H9 (cell line): ENCODE measurements at regions not wholly inside any gene's neighbourhood (a gene's known extent, or its start where the extent isn't known, plus 50 kb on each side); places are given as distances from the start of the nearest gene placed in this dataset.

ENCODE experiments used
- DNase-seq: peaks from one replicate; pipeline ENCODE4 v3.0.0-alpha.2; 2017
- H2AFZ ChIP-seq: one replicate; pipeline ENCODE4 v1.6.1; 2013; ENCODE audit warnings: mild to moderate bottlenecking, low read length, control low read depth, moderate library complexity
- H2AK5ac ChIP-seq: 2 replicates; pipeline ENCODE4 v1.6.1; 2013; ENCODE audit warnings: low read length, control low read depth, mixed read lengths; ENCODE audit not compliant: insufficient read length
- H2BK120ac ChIP-seq: one replicate; pipeline ENCODE4 v1.6.1; 2013; ENCODE audit warnings: low read depth, mild to moderate bottlenecking, low read length, control low read depth, inconsistent platforms; ENCODE audit not compliant: poor library complexity, severe bottlenecking
- H2BK12ac ChIP-seq: 2 replicates; pipeline ENCODE4 v1.6.1; 2013; ENCODE audit warnings: low read length, control low read depth, mixed read lengths, low read depth; ENCODE audit not compliant: insufficient read length
- H2BK15ac ChIP-seq: 2 replicates; pipeline ENCODE4 v1.6.1; 2013; ENCODE audit warnings: low read depth, low read length, control low read depth
- H2BK20ac ChIP-seq: one replicate; pipeline ENCODE4 v1.6.1; 2013; ENCODE audit warnings: low read depth, mild to moderate bottlenecking, low read length, control low read depth, inconsistent platforms; ENCODE audit not compliant: poor library complexity, severe bottlenecking
- H2BK5ac ChIP-seq: 2 replicates; pipeline ENCODE4 v1.6.1; 2013; ENCODE audit warnings: low read length, control low read depth, mixed read lengths; ENCODE audit not compliant: insufficient read length
- H3K14ac ChIP-seq: 2 replicates; pipeline ENCODE4 v1.6.1; 2013; ENCODE audit warnings: low read length, control low read depth; ENCODE audit not compliant: insufficient read depth
- H3K18ac ChIP-seq: 2 replicates; pipeline ENCODE4 v1.6.1; 2013; ENCODE audit warnings: low read depth, mild to moderate bottlenecking, mixed read lengths, low read length, control low read depth; ENCODE audit not compliant: insufficient read length
- H3K23ac ChIP-seq: 2 replicates; pipeline ENCODE4 v1.6.1; 2013; ENCODE audit warnings: low read length, control low read depth, mixed read lengths, low read depth; ENCODE audit not compliant: insufficient read length
- H3K23me2 ChIP-seq: 2 replicates; pipeline ENCODE4 v1.6.1; 2013; ENCODE audit warnings: low read depth, mild to moderate bottlenecking, mixed read lengths, low read length, control low read depth; ENCODE audit not compliant: insufficient read length, poor library complexity, severe bottlenecking
- H3K27ac ChIP-seq: 2 replicates; pipeline ENCODE4 v1.5.1; 2013; ENCODE audit warnings: low read length, control low read depth, mixed read lengths, low read depth; ENCODE audit not compliant: insufficient read length
- H3K27me3 ChIP-seq: 2 replicates; pipeline ENCODE4 v1.6.1; 2013; ENCODE audit warnings: low read length, control low read depth, inconsistent platforms; ENCODE audit not compliant: insufficient read depth
- H3K4ac ChIP-seq: 2 replicates; pipeline ENCODE4 v1.6.1; 2013; ENCODE audit warnings: low read depth, mild to moderate bottlenecking, control low read depth, inconsistent platforms, low read length, moderate library complexity
- H3K4me1 ChIP-seq: 2 replicates; pipeline ENCODE4 v1.6.1; 2013; ENCODE audit warnings: low read length, control low read depth, inconsistent platforms; ENCODE audit not compliant: insufficient read depth
- H3K4me2 ChIP-seq: 2 replicates; pipeline ENCODE4 v1.6.1; 2013; ENCODE audit warnings: low read length, control low read depth, mixed read lengths; ENCODE audit not compliant: insufficient read length, insufficient read depth
- H3K56ac ChIP-seq: 2 replicates; pipeline ENCODE4 v1.6.1; 2013; ENCODE audit warnings: low read depth, mild to moderate bottlenecking, mixed read lengths, low read length, control low read depth; ENCODE audit not compliant: insufficient read length
- H3K79me1 ChIP-seq: 2 replicates; pipeline ENCODE4 v1.6.1; 2013; ENCODE audit warnings: low read depth, mild to moderate bottlenecking, moderate library complexity, low read length, control low read depth, inconsistent platforms; ENCODE audit not compliant: insufficient read depth, poor library complexity, severe bottlenecking
- H3K79me2 ChIP-seq: 2 replicates; pipeline ENCODE4 v1.6.1; 2013; ENCODE audit warnings: low read length, control low read depth, inconsistent platforms; ENCODE audit not compliant: insufficient read depth
- H3K9ac ChIP-seq: 2 replicates; pipeline ENCODE4 v1.6.1; 2013; ENCODE audit warnings: low read length, control low read depth, mixed read lengths; ENCODE audit not compliant: insufficient read length; ENCODE audit errors: extremely low read depth
- H3K9me3 ChIP-seq: one replicate; pipeline ENCODE4 v1.6.1; 2013; ENCODE audit warnings: low read depth, low read length, inconsistent platforms; ENCODE audit not compliant: control insufficient read depth
- H3T11ph ChIP-seq: one replicate; pipeline ENCODE4 v1.6.1; 2013; ENCODE audit warnings: mild to moderate bottlenecking, low read length, control low read depth, inconsistent platforms
- H4K20me1 ChIP-seq: one replicate; pipeline ENCODE4 v1.6.1; 2013; ENCODE audit not compliant: control insufficient read depth, insufficient read length, insufficient read depth
- H4K5ac ChIP-seq: 2 replicates; pipeline ENCODE4 v1.6.1; 2013; ENCODE audit warnings: low read depth, mild to moderate bottlenecking, mixed read lengths, low read length, control low read depth; ENCODE audit not compliant: insufficient read length
- H4K8ac ChIP-seq: replicated peaks from 2 replicates; pipeline ENCODE4 v1.6.1; 2013; ENCODE audit warnings: low read length, control low read depth, mixed read lengths, low read depth; ENCODE audit not compliant: insufficient read length
- H4K91ac ChIP-seq: 2 replicates; pipeline ENCODE4 v1.6.1; 2013; ENCODE audit warnings: low read depth, mild to moderate bottlenecking, moderate library complexity, mixed read lengths, low read length, control low read depth; ENCODE audit not compliant: insufficient read length
- H3K27ac Mint-ChIP-seq, 3 experiments: 2 replicates in 2 of 3; 3 replicates in 1 of 3; pipeline ENCODE4 v1.8.0; 2020 to 2021; ENCODE audit warnings: mixed read lengths in 3 of 3, mild to moderate bottlenecking in 1 of 3, moderate library complexity in 1 of 3
- H3K27me3 Mint-ChIP-seq: 2 replicates; pipeline ENCODE4 v1.8.0; 2021; ENCODE audit warnings: low read depth, mild to moderate bottlenecking, moderate library complexity, mixed read lengths
- H3K36me3 Mint-ChIP-seq, 3 experiments: 2 replicates in 2 of 3; 3 replicates in 1 of 3; pipeline ENCODE4 v1.8.0; 2020 to 2021; ENCODE audit warnings: low read depth in 3 of 3, mixed read lengths in 3 of 3; ENCODE audit not compliant: insufficient read depth in 1 of 3
- H3K4me1 Mint-ChIP-seq, 2 experiments: 2 replicates each; pipeline ENCODE4 v1.8.0; 2020; ENCODE audit warnings: mixed read lengths in 2 of 2
- H3K4me3 Mint-ChIP-seq, 2 experiments: 2 replicates in 1 of 2; 3 replicates in 1 of 2; pipeline ENCODE4 v1.8.0; 2020 to 2021; ENCODE audit warnings: mild to moderate bottlenecking in 2 of 2, mixed read lengths in 2 of 2, moderate library complexity in 1 of 2
- H3K9me3 Mint-ChIP-seq, 2 experiments: 2 replicates in 1 of 2; 3 replicates in 1 of 2; pipeline ENCODE4 v1.8.0; 2020; ENCODE audit warnings: mild to moderate bottlenecking in 2 of 2, mixed read lengths in 2 of 2, moderate library complexity in 1 of 2
- CTCF ChIP-seq: fragments of 200-600 bp; sonication (generic); conservative IDR thresholded peaks from 3 replicates; pipeline ENCODE4 v1.8.0; 2021; ENCODE audit warnings: antibody characterized with exemption, mild to moderate bottlenecking
- WGBS: extraction: QIAGEN DNeasy Blood & Tissue Kit; methylation state at CpG from one replicate; pipeline ENCODE4 v1.1.7; 2013; ENCODE audit warnings: missing lambda C conversion rate, low lambda C conversion rate, mixed read lengths; ENCODE audit not compliant: insufficient read length; ENCODE audit errors: extremely low coverage; 5-methylcytosine and 5-hydroxymethylcytosine counted together

GRCh38 chr13:37490176-37490779 lies 108.3 kb downstream of the POSTN start:
- H4K8ac ChIP-seq = no peak overlapping the region
- H2BK20ac ChIP-seq = no peak overlapping the region
- H3K27me3 Mint-ChIP-seq = no peaks in the 10 kb centered on the region
- peaks cover 2% of the 10 kb centered on the region; the same call in 1 of the 2 replicates for H3K4me1 ChIP-seq
- WGBS = no CpG with 5 or more reads among the region's 5 CpGs
- H2AFZ ChIP-seq = no peak overlapping the region
- H3K4me2 ChIP-seq = no peak overlapping the region
- no peaks in the 10 kb centered on the region for H4K20me1 ChIP-seq
- H3K4ac ChIP-seq = no peak overlapping the region
- TF ChIP-seq CTCF = no peak
- H2BK12ac ChIP-seq = no peak overlapping the region
- no peak overlapping the region for H3K18ac ChIP-seq
- H3K56ac ChIP-seq = no peak overlapping the region
- H3K79me2 ChIP-seq = no peaks in the 10 kb centered on the region
- no peak overlapping the region for H3T11ph ChIP-seq
- no peaks in the 10 kb centered on the region for H3K23me2 ChIP-seq
- H2BK120ac ChIP-seq = no peak overlapping the region
- no peaks in the 10 kb centered on the region for H3K9me3 ChIP-seq
- H3K9ac ChIP-seq = no peak overlapping the region
- no peak overlapping the region for H3K27ac Mint-ChIP-seq
- H3K14ac ChIP-seq = no peak overlapping the region
- H3K27me3 ChIP-seq = no peaks in the 10 kb centered on the region; the same call in 1 of the 2 replicates
- no peak overlapping the region for H2AK5ac ChIP-seq
- H3K4me3 Mint-ChIP-seq = no peak overlapping the region
- no peak for DNase-seq
- no peaks in the 10 kb centered on the region for H3K36me3 Mint-ChIP-seq
- no peak overlapping the region for H2BK5ac ChIP-seq
- no peak overlapping the region for H3K27ac ChIP-seq
- no peak overlapping the region for H3K23ac ChIP-seq
- H4K91ac ChIP-seq = no peak overlapping the region
- no peak overlapping the region for H4K5ac ChIP-seq
- no peaks in the 10 kb centered on the region for H3K9me3 Mint-ChIP-seq
- H2BK15ac ChIP-seq = no peak overlapping the region
- H3K79me1 ChIP-seq = no peaks in the 10 kb centered on the region
- H3K4me1 Mint-ChIP-seq = no peaks in the 10 kb centered on the region
